Sigmoid colon (tissue), 6 donors: ENCODE measurements at regions not wholly inside any gene's neighbourhood (a gene's known extent, or its start where the extent isn't known, plus 50 kb on each side); places are given as distances from the start of the nearest gene placed in this dataset.
"Not testable (repeated sequence)": the region's sequence is repeated elsewhere in the genome, so short reads cannot be mapped to it uniquely, and the experiment has no call there.

Source experiments
- DNase-seq: peaks from one replicate; pipeline ENCODE4 v3.0.0-alpha.2; 2019
- H3K27ac ChIP-seq, 4 donors: fragments of 200-600 bp; sonication (generic); one replicate each; pipeline ENCODE4 v1.5.1; 2016 to 2019; ENCODE audit warnings: mild to moderate bottlenecking in 1 of 4
- H3K27me3 ChIP-seq, 3 donors: fragments of 200-600 bp; sonication (generic); one replicate each; pipeline ENCODE4 v1.5.1; 2019; ENCODE audit warnings: mild to moderate bottlenecking in 1 of 3
- H3K36me3 ChIP-seq, 4 donors: fragments of 200-600 bp; sonication (generic); one replicate each; pipeline ENCODE4 v1.5.1; 2016 to 2019
- H3K4me1 ChIP-seq, 4 donors: fragments of 200-600 bp; sonication (generic); one replicate each; pipeline ENCODE4 v1.5.1; 2017 to 2019
- H3K4me3 ChIP-seq, 4 donors: fragments of 200-600 bp; sonication (generic); one replicate each; pipeline ENCODE4 v1.5.1; 2017 to 2019; ENCODE audit warnings: mild to moderate bottlenecking in 2 of 4, moderate library complexity in 1 of 4
- H3K9me3 ChIP-seq, 4 donors: fragments of 200-600 bp in 3 of 4; sonication (generic) in 3 of 4; one replicate each; pipeline versions ENCODE4 v1.5.1 to v1.6.1; 2013 to 2019
- CTCF ChIP-seq, 4 experiments: fragments of 450-650 bp in 3 of 4; fragments of 200-600 bp in 1 of 4; IDR thresholded peaks; one replicate each; pipeline ENCODE4 v1.5.1; 2016 to 2019; ENCODE audit warnings: antibody characterized with exemption in 4 of 4, mild to moderate bottlenecking in 3 of 4, moderate library complexity in 2 of 4
- EP300 ChIP-seq, 4 donors: sonication (generic); formaldehyde crosslinking; IDR thresholded peaks; one replicate each; pipeline ENCODE4 v1.6.1; 2017; ENCODE audit warnings: antibody characterized with exemption in 4 of 4
- POLR2A ChIP-seq, 2 donors: fragments of 450-650 bp; IDR thresholded peaks; one replicate each; pipeline ENCODE4 v1.6.1; 2016; ENCODE audit warnings: antibody characterized with exemption in 2 of 2, mild to moderate bottlenecking in 2 of 2, moderate library complexity in 2 of 2
- POLR2AphosphoS5 ChIP-seq, 4 donors: sonication (generic); formaldehyde crosslinking; IDR thresholded peaks; one replicate each; pipeline ENCODE4 v1.6.1; 2017; ENCODE audit warnings: antibody characterized with exemption in 4 of 4
- WGBS, 2 donors: extraction: QIAGEN DNeasy Blood & Tissue Kit; methylation state at CpG; one replicate each; pipeline ENCODE4 v1.1.7; 2013; 5-methylcytosine and 5-hydroxymethylcytosine counted together
- intact Hi-C: fragments of 100-400 bp; cut with DNase I; formaldehyde crosslinking; loops from one replicate; pipeline ENCODE4 v1.15.1; 2023
- donor health status: healthy with polysubstance abuse.
- donor health status: healthy.

GRCh38 chr6:3531481-3531880 is 74.6 kb upstream of the SLC22A23 start:
- Histone ChIP-seq H3K4me3 (no peak overlapping the region), H3K27ac (no peak overlapping the region), H3K4me1 (no peaks in the 10 kb centered on the region), H3K27me3 (no peaks in the 10 kb centered on the region), H3K36me3 (no peaks in the 10 kb centered on the region), H3K9me3 (no peaks in the 10 kb centered on the region)
- intact Hi-C loops, result no loop called here
- no peak for DNase-seq
- no peak for TF ChIP-seq CTCF (IDR thresholded peaks at IDR 0.05)
- no peak for TF ChIP-seq POLR2A (IDR thresholded peaks at IDR 0.05)
- TF ChIP-seq POLR2AphosphoS5 (IDR thresholded peaks at IDR 0.05), result no peak
- TF ChIP-seq EP300 (IDR thresholded peaks at IDR 0.05), result no peak
- WGBS, 2 donors, result 89 to 95% methylated on average over 7 of the region's 7 CpGs

- intact Hi-C loops, result no loop called here
- Histone ChIP-seq H3K27ac (no peak overlapping the region), H3K9me3 (no peaks in the 10 kb centered on the region), H3K4me1 (no peaks in the 10 kb centered on the region), H3K36me3 (no peaks in the 10 kb centered on the region), H3K27me3 (no peaks in the 10 kb centered on the region), H3K4me3 (no peak overlapping the region)
- TF ChIP-seq CTCF (IDR thresholded peaks at IDR 0.05) (no peak), EP300 (IDR thresholded peaks at IDR 0.05) (no peak), POLR2AphosphoS5 (IDR thresholded peaks at IDR 0.05) (no peak), POLR2A (IDR thresholded peaks at IDR 0.05) (no peak)
- 91 to 93% methylated on average over 10 of the region's 10 CpGs for WGBS, 2 donors
- DNase-seq, result no peak
Observed at GRCh38 chr6:3530515-3530914, 73.7 kb upstream of the SLC22A23 start.

- no peak for DNase-seq
- no peaks in the 10 kb centered on the region for H3K9me3 ChIP-seq
- H3K27ac ChIP-seq, result no peak overlapping the region
- no peaks in the 10 kb centered on the region for H3K4me1 ChIP-seq
- H3K4me3 ChIP-seq, result no peak overlapping the region
- WGBS, 2 donors, result 90% methylated on average over 3 of the region's 3 CpGs
- intact Hi-C loops, result no loop called here
- no peaks in the 10 kb centered on the region for H3K27me3 ChIP-seq
- H3K36me3 ChIP-seq, result no peaks in the 10 kb centered on the region
- no peak for TF ChIP-seq CTCF (IDR thresholded peaks at IDR 0.05)
- TF ChIP-seq POLR2AphosphoS5 (IDR thresholded peaks at IDR 0.05), result no peak
- TF ChIP-seq POLR2A (IDR thresholded peaks at IDR 0.05), result no peak
- no peak for TF ChIP-seq EP300 (IDR thresholded peaks at IDR 0.05)
Observed at GRCh38 chr6:3529721-3530120, 72.9 kb upstream of the SLC22A23 start.

- Histone ChIP-seq H3K9me3 (no peaks in the 10 kb centered on the region), H3K36me3 (no peaks in the 10 kb centered on the region), H3K4me1 (no peaks in the 10 kb centered on the region), H3K27me3 (no peaks in the 10 kb centered on the region), H3K4me3 (no peak overlapping the region), H3K27ac (no peak overlapping the region)
- DNase-seq, result no peak
- intact Hi-C loops, result no loop called here
- TF ChIP-seq POLR2A (IDR thresholded peaks at IDR 0.05), result no peak
- 89 to 91% methylated on average over 7 of the region's 7 CpGs for WGBS, 2 donors
Observed at GRCh38 chr6:3529232-3529631, 72.4 kb upstream of the SLC22A23 start.

GRCh38 chr6:3528081-3528671 is 71.3 kb upstream of the SLC22A23 start:
- H3K4me1 ChIP-seq, intact Hi-C loops, H3K4me3 ChIP-seq, H3K9me3 ChIP-seq, DNase-seq, H3K36me3 ChIP-seq, H3K27me3 ChIP-seq, H3K27ac ChIP-seq: not testable (repeated sequence)
- WGBS, 2 donors, result 37 to 79% methylated on average over 7 of the region's 7 CpGs

- H3K4me3 ChIP-seq, result no peak overlapping the region
- H3K27me3 ChIP-seq, result no peaks in the 10 kb centered on the region
- no peaks in the 10 kb centered on the region for H3K9me3 ChIP-seq
- intact Hi-C loops, result no loop called here
- no peaks in the 10 kb centered on the region for H3K36me3 ChIP-seq
- no peak overlapping the region for H3K27ac ChIP-seq
- 26 to 55% methylated on average over 4 of the region's 4 CpGs for WGBS, 2 donors
- no peak for DNase-seq
- H3K4me1 ChIP-seq, result peaks cover 0 to 13% (median 3%) of the 10 kb centered on the region in 4 donors
- TF ChIP-seq POLR2A (IDR thresholded peaks at IDR 0.05) (no peak), EP300 (IDR thresholded peaks at IDR 0.05) (no peak), POLR2AphosphoS5 (IDR thresholded peaks at IDR 0.05) (no peak), CTCF (IDR thresholded peaks at IDR 0.05) (no peak)
Observed at GRCh38 chr6:3527651-3527977, 70.8 kb upstream of the SLC22A23 start.
